MV-4-11 (cell line): ENCODE measurements at regions not wholly inside any gene's neighbourhood (a gene's known extent, or its start where the extent isn't known, plus 50 kb on each side); places are given as distances from the start of the nearest gene placed in this dataset.
"Not testable (repeated sequence)": the region's sequence is repeated elsewhere in the genome, so short reads cannot be mapped to it uniquely, and the experiment has no call there.

ENCODE experiments used
- DNase-seq: peaks from one replicate; lab custom pipeline; 2025; lab: John Stamatoyannopoulos, UW

GRCh38 chr7:34392972-34393371 lies 265.0 kb upstream of the NPSR1 start:
- no peak for DNase-seq

- peak; percentile 67 for DNase-seq
Measured at GRCh38 chr7:34396437-34397064, 261.5 kb upstream of the NPSR1 start.

GRCh38 chr7:34401776-34402175 lies 256.2 kb upstream of the NPSR1 start:
- no peak for DNase-seq

- no peak for DNase-seq
Measured at GRCh38 chr7:34406848-34407530, 251.0 kb upstream of the NPSR1 start.

GRCh38 chr7:34407586-34407985 lies 250.4 kb upstream of the NPSR1 start:
- DNase-seq = no peak

- DNase-seq = no peak
Measured at GRCh38 chr7:34417781-34418180, 240.2 kb upstream of the NPSR1 start.

- no peak for DNase-seq
Measured at GRCh38 chr7:34421526-34421925, 236.5 kb upstream of the NPSR1 start.

- DNase-seq = no peak
Measured at GRCh38 chr7:34425194-34425593, 232.8 kb upstream of the NPSR1 start.

- DNase-seq = no peak
Measured at GRCh38 chr7:34425631-34426384, 232.2 kb upstream of the NPSR1 start.

- DNase-seq = no peak
Measured at GRCh38 chr7:34430456-34430855, 227.6 kb upstream of the NPSR1 start.

GRCh38 chr7:34438436-34438835 lies 219.6 kb upstream of the NPSR1 start:
- DNase-seq = no peak

GRCh38 chr7:34445653-34446052 lies 212.4 kb upstream of the NPSR1 start:
- no peak for DNase-seq

- not testable (repeated sequence) for DNase-seq
Measured at GRCh38 chr7:34448531-34448930, 209.5 kb upstream of the NPSR1 start.

- DNase-seq = no peak
Measured at GRCh38 chr7:34449765-34450164, 208.3 kb upstream of the NPSR1 start.

GRCh38 chr7:34451183-34451582 lies 206.8 kb upstream of the NPSR1 start:
- DNase-seq = no peak

GRCh38 chr7:34451923-34452322 lies 206.1 kb upstream of the NPSR1 start:
- DNase-seq = no peak

- no peak for DNase-seq
Measured at GRCh38 chr7:34452363-34452762, 205.7 kb upstream of the NPSR1 start.

GRCh38 chr7:34453150-34453549 lies 204.9 kb upstream of the NPSR1 start:
- no peak for DNase-seq

GRCh38 chr7:34454381-34454780 lies 203.6 kb upstream of the NPSR1 start:
- DNase-seq = no peak

- DNase-seq = no peak
Measured at GRCh38 chr7:34457329-34457728, 200.7 kb upstream of the NPSR1 start.

GRCh38 chr7:34463830-34464229 lies 194.2 kb upstream of the NPSR1 start:
- DNase-seq = no peak

GRCh38 chr7:34471844-34472243 lies 186.2 kb upstream of the NPSR1 start:
- no peak for DNase-seq

GRCh38 chr7:34486371-34486770 lies 171.6 kb upstream of the NPSR1 start:
- DNase-seq = no peak
